ENCODE measurements at regions not wholly inside any gene's neighbourhood (a gene's known extent, or its start where the extent isn't known, plus 50 kb on each side); places are given as distances from the start of the nearest gene placed in this dataset.

- DNase-seq (ENCODE audit: low read depth, low spot score): no peak
- no peak overlapping the region for H3K4me3 ChIP-seq (ENCODE audit: low read length)
Measured at GRCh38 chr10:94084344-94084743, 90.6 kb downstream of the PLCE1 start.

DNA sequence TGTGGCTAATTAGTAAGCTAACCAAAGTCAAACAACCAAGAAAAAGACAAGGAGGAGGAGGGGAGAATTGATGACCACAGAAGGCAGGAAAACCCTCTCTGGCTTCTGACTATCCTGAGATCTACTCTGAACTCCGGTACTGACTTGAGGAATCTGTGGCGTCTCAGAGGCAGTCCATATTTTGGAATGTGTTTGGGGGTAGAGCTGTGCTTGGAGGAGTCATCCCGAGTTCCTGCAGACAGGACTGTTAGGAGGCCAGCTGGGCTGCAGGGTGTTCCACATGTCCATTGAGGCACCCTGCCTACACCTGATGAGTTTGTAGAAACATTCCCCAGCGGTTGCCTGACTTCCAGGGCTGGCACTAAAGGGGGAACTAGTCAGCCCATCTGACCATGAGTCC is 91.6 kb downstream of the PLCE1 start:
- no peak overlapping the region for H3K4me3 ChIP-seq (ENCODE audit: low read length)
- DNase-seq (ENCODE audit: low read depth, low spot score): no peak

DNA sequence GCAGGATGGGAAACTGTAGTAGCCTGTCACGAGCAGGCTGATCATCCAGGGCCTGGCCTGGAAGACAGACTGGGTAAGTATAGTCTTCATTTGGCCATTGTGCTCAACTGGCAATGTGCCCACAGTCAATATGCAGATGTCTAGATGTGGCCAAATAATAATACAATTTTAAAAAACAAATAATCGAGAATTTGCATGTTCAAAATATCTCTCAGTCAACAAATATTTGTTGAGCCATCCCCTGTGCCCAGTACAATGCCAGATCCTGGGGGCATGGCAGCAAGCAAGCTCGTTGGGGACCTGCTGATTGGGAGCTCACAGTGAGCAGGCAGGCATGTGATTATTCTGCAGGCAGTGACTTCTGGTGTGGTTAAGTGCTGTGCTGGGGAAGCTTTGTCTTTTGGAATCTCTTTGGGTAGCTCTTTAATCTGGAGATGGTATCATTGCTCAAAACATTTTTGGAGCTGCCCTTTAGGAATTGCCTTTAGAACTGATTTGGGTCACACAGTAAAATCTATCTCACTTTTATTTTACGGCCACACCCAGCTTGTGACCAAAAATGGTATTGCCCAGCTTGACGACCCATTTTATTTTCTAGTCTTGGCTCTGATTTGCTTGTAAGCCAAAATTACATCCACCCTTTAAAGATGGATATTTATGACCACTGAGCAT is 92.2 kb downstream of the PLCE1 start:
- DNase-seq (ENCODE audit: low read depth, low spot score): no peak
- H3K4me3 ChIP-seq (ENCODE audit: low read length): no peak overlapping the region

DNA sequence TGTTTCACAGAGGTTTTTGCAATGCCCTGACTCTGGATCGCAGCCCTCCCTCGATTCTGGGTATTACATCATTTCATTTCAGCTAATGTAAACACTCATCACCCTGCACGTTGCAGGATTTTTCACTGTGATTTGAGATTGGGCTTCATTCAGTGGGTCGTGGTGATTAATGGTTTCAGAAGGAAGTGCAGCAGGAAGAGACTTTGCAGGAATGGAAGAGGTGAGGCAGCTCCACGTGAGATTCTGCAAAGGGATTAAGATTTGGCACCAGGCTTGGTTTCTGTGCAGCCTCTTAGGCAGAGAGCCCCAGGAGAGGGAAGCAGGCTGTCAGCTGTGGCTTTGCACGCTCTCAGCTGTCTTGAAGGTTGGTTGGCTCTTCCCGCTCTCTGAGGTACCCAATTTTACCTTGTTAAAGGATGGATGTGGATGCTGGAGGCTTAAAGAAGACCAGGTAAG is 95.2 kb downstream of the PLCE1 start:
- no peak overlapping the region for H3K4me3 ChIP-seq (ENCODE audit: low read length)
- no peak for DNase-seq (ENCODE audit: low read depth, low spot score)

GRCh38 chr10:94091649-94092048 is 97.9 kb downstream of the PLCE1 start:
- no peak overlapping the region for H3K4me3 ChIP-seq (ENCODE audit: low read length)
- DNase-seq (ENCODE audit: low read depth, low spot score): no peak

DNA sequence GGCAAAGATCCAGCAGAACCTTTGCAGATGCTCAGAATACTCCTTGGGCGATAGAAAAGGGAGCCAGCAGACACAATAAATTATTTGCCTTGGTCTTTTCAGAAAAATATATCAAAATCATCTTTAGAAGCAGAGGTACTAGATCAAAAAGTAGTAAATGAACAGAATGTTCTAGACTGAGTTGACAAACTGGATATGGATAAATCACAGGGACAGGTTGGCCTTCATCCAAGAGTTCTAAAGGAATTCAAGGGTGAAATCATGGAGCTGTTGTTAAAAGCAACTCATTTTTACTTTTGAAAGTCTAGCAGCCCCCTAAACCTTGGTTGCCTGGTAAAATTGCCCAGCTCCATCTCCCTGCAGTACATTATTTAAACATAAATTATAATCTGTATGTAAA is 99.1 kb downstream of the PLCE1 start:
- no peak for DNase-seq (ENCODE audit: low read depth, low spot score)
- no peak overlapping the region for H3K4me3 ChIP-seq (ENCODE audit: low read length)

- H3K4me3 ChIP-seq (ENCODE audit: low read length): no peak overlapping the region
- DNase-seq (ENCODE audit: low read depth, low spot score): no peak
Measured at GRCh38 chr10:94093286-94093905, 99.7 kb downstream of the PLCE1 start.

DNA sequence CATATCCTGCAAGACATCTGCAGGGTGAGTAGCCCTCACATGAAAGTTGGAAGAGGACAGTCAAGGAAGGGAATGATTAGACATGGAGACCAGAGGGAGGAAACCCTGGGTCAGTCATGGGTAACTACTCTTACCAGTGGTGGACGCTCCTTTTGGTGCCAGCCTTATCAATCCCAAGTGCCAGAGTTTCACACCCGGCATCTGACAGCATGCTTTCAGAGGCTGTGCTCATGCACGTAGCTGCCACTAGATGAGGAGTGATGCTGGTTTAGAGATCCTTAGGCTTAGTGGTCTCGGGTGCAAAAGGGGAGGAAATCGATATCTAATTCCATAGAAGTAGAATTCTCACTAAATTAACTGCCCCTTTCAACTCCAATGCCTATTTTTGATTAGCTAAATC is 100.8 kb downstream of the PLCE1 start:
- H3K4me3 ChIP-seq (ENCODE audit: low read length): no peak overlapping the region
- no peak for DNase-seq (ENCODE audit: low read depth, low spot score)

DNA sequence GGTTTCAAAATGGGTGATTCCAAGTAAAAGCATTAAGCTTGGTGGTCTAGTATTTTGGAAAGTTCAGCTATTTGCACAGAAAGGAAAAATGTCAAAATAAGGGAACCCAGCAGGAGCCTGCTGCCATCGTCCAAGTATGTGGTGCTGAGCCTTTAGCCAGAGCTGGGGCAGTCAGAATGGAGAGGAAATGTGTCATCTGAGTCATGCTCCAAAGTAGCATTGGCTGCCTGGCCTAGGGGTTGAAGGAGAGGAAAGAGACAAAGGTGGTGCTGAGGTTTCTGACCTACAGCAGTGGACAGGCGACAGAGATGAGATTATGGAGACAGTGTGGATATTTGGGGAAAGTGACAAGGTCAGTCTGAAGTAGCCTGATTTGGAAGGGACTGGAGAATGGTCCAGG is 103.9 kb downstream of the PLCE1 start:
- no peak for DNase-seq (ENCODE audit: low read depth, low spot score)
- no peak overlapping the region for H3K4me3 ChIP-seq (ENCODE audit: low read length)

DNA sequence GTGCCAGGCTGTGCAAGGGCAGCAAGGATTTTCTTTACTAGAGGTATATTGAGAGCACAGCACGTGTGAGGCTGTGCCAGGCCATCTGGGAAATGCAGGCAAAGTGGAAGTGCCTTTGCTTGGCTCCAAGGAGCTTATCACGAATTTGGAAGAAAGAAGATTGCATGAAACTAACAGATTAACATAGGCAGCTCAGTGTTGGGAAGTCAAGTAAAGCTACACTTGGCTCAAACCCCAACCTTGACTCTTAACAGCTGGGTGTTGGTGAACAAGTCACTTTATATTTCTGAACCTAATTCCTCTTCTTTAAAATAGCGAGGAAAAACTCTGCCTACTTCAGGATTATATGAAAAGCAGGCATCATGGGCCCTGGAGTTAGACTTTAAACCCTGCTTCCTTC is 105.2 kb downstream of the PLCE1 start:
- no peak overlapping the region for H3K4me3 ChIP-seq (ENCODE audit: low read length)
- DNase-seq (ENCODE audit: low read depth, low spot score): no peak

- DNase-seq (ENCODE audit: low read depth, low spot score): no peak
- H3K4me3 ChIP-seq (ENCODE audit: low read length): no peak overlapping the region
Measured at GRCh38 chr10:94101894-94102293, 108.2 kb downstream of the PLCE1 start.

DNA sequence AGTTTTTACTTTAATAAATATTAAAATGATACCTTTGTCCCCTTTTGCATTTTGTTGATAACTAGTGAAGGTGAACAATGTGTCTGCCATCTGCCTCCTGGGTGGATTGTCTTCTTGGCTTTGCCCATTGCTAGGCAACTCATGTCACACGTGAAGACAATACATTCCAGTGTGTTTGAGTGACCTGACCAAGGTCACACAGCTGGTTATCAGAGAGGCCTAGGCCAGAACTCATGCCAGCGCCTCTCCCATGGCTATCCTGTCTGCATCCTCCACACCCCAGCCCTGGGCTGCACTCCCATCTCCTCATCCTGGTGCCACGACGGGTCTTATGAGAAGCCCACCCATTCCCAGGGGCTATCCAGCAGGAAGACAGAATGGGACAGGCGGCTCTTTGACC is 108.7 kb downstream of the PLCE1 start:
- H3K4me3 ChIP-seq (ENCODE audit: low read length): no peak overlapping the region
- DNase-seq (ENCODE audit: low read depth, low spot score): no peak

- DNase-seq (ENCODE audit: low read depth, low spot score): no peak
- H3K4me3 ChIP-seq (ENCODE audit: low read length): no peak overlapping the region
Measured at GRCh38 chr10:94103192-94103591, 109.5 kb downstream of the PLCE1 start.

DNA sequence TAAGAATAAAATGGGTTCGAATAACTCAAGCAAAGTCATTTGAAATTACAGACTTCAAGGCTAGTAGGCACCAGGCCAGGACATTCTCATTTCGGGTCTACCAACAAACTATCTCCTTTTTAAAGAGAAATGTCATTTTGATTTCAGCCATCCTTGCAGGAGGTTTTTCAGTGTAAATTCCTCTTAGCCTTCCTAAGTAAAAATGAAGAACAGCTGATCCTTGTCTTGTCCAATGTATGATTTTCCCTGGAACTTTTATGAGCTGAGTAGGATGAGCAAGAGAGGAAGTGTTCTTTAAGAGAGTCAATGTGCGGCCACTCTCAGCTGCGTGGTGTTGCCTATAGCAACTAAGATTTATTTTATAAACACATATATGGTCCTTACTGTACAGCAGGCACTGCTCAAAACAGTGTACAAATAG is 110.1 kb downstream of the PLCE1 start:
- H3K4me3 ChIP-seq (ENCODE audit: low read length): no peak overlapping the region
- no peak for DNase-seq (ENCODE audit: low read depth, low spot score)

- H3K4me3 ChIP-seq (ENCODE audit: low read length): no peak overlapping the region
- DNase-seq (ENCODE audit: low read depth, low spot score): no peak
Measured at GRCh38 chr10:94104316-94105000, 110.7 kb downstream of the PLCE1 start.

GRCh38 chr10:94105226-94105625 is 111.5 kb downstream of the PLCE1 start:
- DNase-seq (ENCODE audit: low read depth, low spot score): no peak

GRCh38 chr10:94107191-94107590 is 113.5 kb downstream of the PLCE1 start:
- H3K4me3 ChIP-seq (ENCODE audit: low read length): no peak overlapping the region
- DNase-seq (ENCODE audit: low read depth, low spot score): no peak

More at GRCh38 chr10:94105226-94105625, 111.5 kb downstream of the PLCE1 start:
- no peak overlapping the region for H3K4me3 ChIP-seq (ENCODE audit: low read length)

DNA sequence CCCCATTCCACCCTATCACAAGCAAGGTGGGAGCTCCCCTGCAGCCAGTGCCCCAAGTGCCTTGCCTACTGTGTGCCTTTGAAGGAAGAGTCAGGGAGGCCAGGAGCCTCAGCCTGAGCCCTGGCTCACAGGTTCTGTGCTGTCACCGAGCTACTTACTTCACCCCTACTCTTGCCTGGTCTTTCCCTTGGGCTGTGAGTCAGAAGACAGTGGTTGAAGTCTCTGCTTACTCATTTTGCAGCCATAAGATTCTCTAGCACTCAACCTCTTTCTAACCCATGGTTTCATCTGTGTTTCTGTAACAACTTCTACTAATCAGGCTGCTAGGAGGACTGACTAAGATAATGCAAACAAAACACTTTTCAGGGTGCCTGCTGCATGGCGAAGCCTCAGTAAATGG is 114.5 kb downstream of the PLCE1 start:
- H3K4me3 ChIP-seq (ENCODE audit: low read length): no peak overlapping the region
- DNase-seq (ENCODE audit: low read depth, low spot score): no peak

DNA sequence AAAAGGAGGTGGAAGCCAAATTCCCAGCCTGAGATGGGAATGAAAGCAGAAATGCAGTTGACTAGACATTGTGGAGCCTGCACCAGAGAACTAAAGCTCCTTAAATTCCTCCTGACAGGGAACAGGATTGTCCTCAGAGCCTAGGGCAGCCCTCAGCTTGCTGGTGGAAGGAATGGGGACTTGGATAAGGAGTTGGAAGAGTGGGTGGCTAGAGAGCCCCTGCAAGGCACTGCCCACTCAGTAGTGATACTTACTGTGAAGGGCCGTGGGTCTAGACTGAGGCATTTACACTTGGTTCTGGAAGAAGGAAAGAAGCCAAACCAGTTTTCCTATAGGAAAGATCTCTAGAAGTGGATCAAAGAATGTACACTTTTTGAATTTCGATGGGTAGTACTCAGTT is 117.6 kb downstream of the PLCE1 start:
- no peak overlapping the region for H3K4me3 ChIP-seq (ENCODE audit: low read length)
- no peak for DNase-seq (ENCODE audit: low read depth, low spot score)

DNA sequence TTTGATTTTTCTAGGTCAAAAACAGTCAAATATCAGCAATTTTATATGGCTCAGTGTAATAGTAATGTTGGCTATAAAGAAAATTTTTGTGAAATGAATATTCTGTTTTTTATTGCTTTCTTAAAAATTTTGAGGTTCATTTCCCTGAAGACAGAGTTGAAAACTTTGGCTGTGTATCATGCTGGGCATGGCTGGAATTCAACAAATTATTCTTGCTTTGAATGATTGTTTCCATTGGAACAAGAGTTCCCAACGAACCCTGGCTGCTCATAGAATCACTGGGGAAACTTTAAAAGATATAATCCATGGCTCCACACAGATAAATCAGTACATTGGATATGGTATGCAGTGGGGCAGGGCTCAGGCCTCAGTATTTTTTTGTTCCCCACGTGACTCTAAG is 118.6 kb downstream of the PLCE1 start:
- no peak overlapping the region for H3K4me3 ChIP-seq (ENCODE audit: low read length)
- no peak for DNase-seq (ENCODE audit: low read depth, low spot score)

DNA sequence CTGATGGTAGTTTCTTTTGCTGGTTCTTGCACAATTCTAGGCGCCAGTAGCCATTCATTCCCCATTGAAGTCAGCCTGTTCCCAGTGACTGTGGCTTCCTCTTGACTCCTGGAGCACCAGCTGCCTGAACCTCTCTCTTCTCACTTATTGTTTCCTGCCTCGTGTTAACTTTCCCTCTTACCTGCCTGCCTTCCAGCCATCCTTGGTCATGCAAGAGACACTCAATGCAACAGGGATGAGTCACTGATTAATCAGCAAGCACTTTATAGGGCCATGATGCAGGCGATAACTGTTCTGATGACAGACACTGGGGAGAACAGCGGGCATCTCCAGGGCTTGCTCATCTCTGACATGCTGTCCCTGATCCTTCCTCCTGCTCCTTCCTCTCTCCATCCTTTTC is 122.0 kb downstream of the PLCE1 start:
- no peak overlapping the region for H3K4me3 ChIP-seq (ENCODE audit: low read length)
- no peak for DNase-seq (ENCODE audit: low read depth, low spot score)
